OCI-LY1 (cell line): ENCODE measurements at regions not wholly inside any gene's neighbourhood (a gene's known extent, or its start where the extent isn't known, plus 50 kb on each side); places are given as distances from the start of the nearest gene placed in this dataset.

Experiments
- EZH2 ChIP-seq: fragments of 200-600 bp; sonication (generic), shearing (Covaris generic); IDR thresholded peaks from 2 replicates; pipeline ENCODE4 v1.8.0; 2017; ENCODE audit warnings: borderline replicate concordance, mixed run types, mild to moderate bottlenecking, antibody characterized with exemption, low read length, moderate library complexity, mixed read lengths
- TF ChIP-seq, protein P1 (sequence below): fragments of 200-600 bp; sonication (generic), shearing (Covaris generic); IDR thresholded peaks from 2 replicates; pipeline ENCODE4 v1.5.1; 2017; ENCODE audit warnings: mild to moderate bottlenecking, antibody characterized with exemption, low read length, moderate library complexity, mixed read lengths

DNA sequence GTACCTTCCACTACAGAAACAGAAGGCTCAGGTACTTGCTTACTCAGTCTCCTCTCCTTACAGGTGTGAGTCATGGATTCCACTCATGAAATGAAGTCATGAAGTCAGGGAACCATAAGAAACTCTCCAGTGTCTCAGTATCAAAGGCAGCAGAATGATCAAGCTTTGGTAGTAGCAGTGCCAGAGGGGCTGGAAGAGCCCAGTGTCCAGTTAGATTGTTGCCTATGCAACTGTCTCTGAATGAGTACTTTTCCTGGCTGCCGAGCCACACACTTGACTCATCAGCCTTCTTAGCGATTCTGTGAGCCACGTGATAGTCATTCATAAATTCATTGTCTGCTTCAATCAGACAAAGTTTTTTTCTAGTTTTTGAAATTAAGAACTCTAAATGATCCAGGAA is 52.2 kb upstream of the DTNBP1 start:
- TF ChIP-seq, protein P1, sequence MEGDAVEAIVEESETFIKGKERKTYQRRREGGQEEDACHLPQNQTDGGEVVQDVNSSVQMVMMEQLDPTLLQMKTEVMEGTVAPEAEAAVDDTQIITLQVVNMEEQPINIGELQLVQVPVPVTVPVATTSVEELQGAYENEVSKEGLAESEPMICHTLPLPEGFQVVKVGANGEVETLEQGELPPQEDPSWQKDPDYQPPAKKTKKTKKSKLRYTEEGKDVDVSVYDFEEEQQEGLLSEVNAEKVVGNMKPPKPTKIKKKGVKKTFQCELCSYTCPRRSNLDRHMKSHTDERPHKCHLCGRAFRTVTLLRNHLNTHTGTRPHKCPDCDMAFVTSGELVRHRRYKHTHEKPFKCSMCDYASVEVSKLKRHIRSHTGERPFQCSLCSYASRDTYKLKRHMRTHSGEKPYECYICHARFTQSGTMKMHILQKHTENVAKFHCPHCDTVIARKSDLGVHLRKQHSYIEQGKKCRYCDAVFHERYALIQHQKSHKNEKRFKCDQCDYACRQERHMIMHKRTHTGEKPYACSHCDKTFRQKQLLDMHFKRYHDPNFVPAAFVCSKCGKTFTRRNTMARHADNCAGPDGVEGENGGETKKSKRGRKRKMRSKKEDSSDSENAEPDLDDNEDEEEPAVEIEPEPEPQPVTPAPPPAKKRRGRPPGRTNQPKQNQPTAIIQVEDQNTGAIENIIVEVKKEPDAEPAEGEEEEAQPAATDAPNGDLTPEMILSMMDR: no peak
- no peak for TF ChIP-seq EZH2
